ENCODE measurements at regions not wholly inside any gene's neighbourhood (a gene's known extent, or its start where the extent isn't known, plus 50 kb on each side); places are given as distances from the start of the nearest gene placed in this dataset.

DNA sequence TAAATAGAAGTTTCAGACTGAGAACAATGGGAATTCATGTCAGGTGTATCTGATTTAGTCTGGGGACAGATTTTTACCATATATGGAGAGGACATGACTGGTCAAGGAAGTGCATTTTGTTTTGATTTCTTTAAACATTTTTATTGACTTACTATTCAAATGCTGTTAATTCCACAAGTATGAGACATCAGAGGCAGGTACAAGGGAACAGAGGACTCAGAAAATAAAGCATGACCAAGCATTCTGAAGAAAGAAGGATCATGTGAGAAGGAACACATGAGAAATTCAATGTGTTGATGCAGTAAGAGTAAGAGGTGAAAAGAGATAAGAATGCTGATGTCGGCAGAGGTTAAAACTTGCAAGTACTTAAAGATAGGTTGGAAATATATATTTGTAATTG, 1452.6 kb downstream of the PCDH7 start:
- no peak for TF ChIP-seq EZH2 (IDR thresholded peaks at IDR 0.05; ENCODE audit: borderline replicate concordance)
- TF ChIP-seq CTCF (IDR thresholded peaks at IDR 0.05; ENCODE audit: poor library complexity): no peak
